Naive thymus-derived CD8-positive, alpha-beta T cell (primary cell): ENCODE measurements at regions not wholly inside any gene's neighbourhood (a gene's known extent, or its start where the extent isn't known, plus 50 kb on each side); places are given as distances from the start of the nearest gene placed in this dataset.
A peak's percentile ranks its signal among the peaks of the same experiment; 100 is the strongest.

ENCODE experiments used
- ATAC-seq, 2 donors: fragments of 150-1000 bp; cut with Tn5 transposase in 1 of 2; sonication (Bioruptor Pico), chemical (Tn5 transposase) in 1 of 2; 1 replicate in 1 of 2; 2 replicates in 1 of 2; pipeline ENCODE4 v1.10.0; 2021; ENCODE audit warnings: mild to moderate bottlenecking in 2 of 2, moderate library complexity in 2 of 2
- POLR2A ChIA-PET: fragments of 350-600 bp; sonication (Branson Sonifier 250); formaldehyde crosslinking; loops from one replicate; lab custom pipeline; 2021; ENCODE audit warnings: antibody characterized with exemption; lab: Charles Lee
- DNase-seq, 10 donors: peaks; one replicate each; pipeline versions ENCODE4 v3.0.0 to v3.0.0-alpha.2; 2020 to 2022
- H3K27ac Mint-ChIP-seq, 10 donors: one replicate each; pipeline ENCODE4 v1.8.0; 2020 to 2022; ENCODE audit warnings: mild to moderate bottlenecking in 10 of 10, mixed read lengths in 10 of 10, moderate library complexity in 4 of 10, inconsistent platforms in 1 of 10
- H3K27me3 Mint-ChIP-seq, 5 donors: one replicate each; pipeline ENCODE4 v1.8.0; 2021 to 2022; ENCODE audit warnings: mixed read lengths in 5 of 5
- H3K36me3 Mint-ChIP-seq, 3 donors: one replicate each; pipeline ENCODE4 v1.8.0; 2020 to 2022; ENCODE audit warnings: mixed read lengths in 3 of 3, mild to moderate bottlenecking in 2 of 3, inconsistent platforms in 1 of 3
- H3K4me1 Mint-ChIP-seq, 4 donors: one replicate each; pipeline ENCODE4 v1.8.0; 2021 to 2022; ENCODE audit warnings: mixed read lengths in 4 of 4
- H3K4me3 Mint-ChIP-seq, 10 donors: one replicate each; pipeline ENCODE4 v1.8.0; 2020 to 2022; ENCODE audit warnings: mild to moderate bottlenecking in 10 of 10, mixed read lengths in 10 of 10, moderate library complexity in 6 of 10, inconsistent platforms in 1 of 10
- H3K9me3 Mint-ChIP-seq, 9 donors: one replicate each; pipeline ENCODE4 v1.8.0; 2020 to 2022; ENCODE audit warnings: mixed read lengths in 9 of 9, mild to moderate bottlenecking in 3 of 9, inconsistent platforms in 1 of 9, moderate library complexity in 1 of 9

DNA sequence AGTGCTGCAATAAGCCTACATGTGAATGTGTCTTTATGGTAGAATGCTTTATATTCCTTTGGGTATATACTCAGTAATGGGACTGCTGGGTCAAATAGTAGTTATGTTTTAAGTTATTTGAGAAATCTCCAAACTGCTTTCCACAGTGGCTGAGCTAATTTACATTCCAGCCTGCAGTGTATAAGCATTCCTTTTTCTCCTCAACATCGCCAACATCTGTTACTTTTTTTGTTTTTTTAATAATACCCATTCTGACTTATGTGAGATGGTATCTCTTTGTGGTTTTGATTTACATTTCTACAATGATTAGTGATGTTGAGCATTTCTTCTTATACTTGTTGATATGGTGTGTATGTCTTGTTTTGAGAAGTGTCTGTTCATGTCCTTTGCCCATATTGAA is 1186.2 kb downstream of the BCL11B start:
- ATAC-seq = no peak
- Mint-ChIP-seq H3K4me1 (peaks cover 5 to 6% (median 5%) of the 10 kb centered on the region in 4 donors), H3K27me3 (no peaks in the 10 kb centered on the region), H3K4me3 (no peak overlapping the region), H3K9me3 (peaks cover 0 to 7% (median 0%) of the 10 kb centered on the region in 9 donors), H3K36me3 (peaks cover 0 to 8% (median 0%) of the 10 kb centered on the region in 3 donors), H3K27ac (peak overlapping the region in 1 of 10 donors; percentile 60)
- POLR2A ChIA-PET = interaction anchor here (1.0 kb wide), 1 partner anchor 483 kb away, joined by 3 read pairs; no protein-coding TSS in a partner anchor
- DNase-seq = no peak

DNA sequence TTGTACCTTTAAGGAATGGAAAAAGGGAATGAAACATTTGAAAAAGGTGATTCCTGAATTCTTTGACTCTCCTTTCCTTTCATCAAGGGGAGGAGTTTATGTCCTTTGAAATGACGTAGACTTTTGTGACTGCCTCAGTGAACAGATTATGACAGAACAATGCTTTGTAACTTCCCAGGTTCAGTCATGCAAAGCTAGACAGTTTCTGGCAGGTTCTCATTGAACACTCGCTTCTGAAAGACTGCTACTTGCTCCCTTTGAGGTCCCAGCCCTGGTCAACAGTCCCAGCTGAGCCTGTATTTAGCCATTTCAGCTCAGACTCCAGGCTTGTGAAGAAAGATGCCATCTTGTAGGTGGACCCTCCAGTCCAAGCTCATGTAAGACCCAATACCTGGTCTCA is 1178.9 kb downstream of the BCL11B start:
- POLR2A ChIA-PET = no interaction called here
- Mint-ChIP-seq H3K27ac (peak overlapping the region in 2 of 10 donors; percentile 22 to 26), H3K36me3 (no peaks in the 10 kb centered on the region), H3K4me3 (no peak overlapping the region), H3K27me3 (no peaks in the 10 kb centered on the region), H3K9me3 (peaks cover 0 to 13% (median 0%) of the 10 kb centered on the region in 9 donors), H3K4me1 (peaks cover 0 to 28% (median 8%) of the 10 kb centered on the region in 4 donors)
- ATAC-seq = no peak
- no peak for DNase-seq

DNA sequence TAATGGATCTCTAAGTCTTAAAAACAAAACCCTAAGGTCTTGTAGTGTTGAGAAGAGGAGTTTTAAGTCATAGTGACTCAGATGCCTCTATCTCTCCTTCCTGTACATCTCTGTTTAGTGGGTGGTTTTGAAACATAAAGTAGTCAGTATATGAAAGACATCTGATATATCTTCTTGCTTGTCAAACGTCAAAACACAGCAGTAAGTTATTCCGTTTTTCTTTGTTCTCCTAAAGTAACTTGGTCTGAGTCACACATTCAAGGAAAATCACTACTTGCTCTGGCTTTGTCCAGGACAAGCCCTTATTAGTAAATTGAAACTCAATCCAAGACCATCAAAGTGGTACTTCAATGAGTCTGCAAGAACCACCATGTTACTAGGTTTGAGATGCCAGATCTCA is 1172.5 kb downstream of the BCL11B start:
- Mint-ChIP-seq H3K27ac (peak overlapping the region in 4 of 10 donors; percentile 6 to 90 (median 23)), H3K36me3 (peaks cover 0 to 2% (median 0%) of the 10 kb centered on the region in 3 donors), H3K4me3 (peak overlapping the region in 5 of 10 donors; percentile 4 to 44 (median 28)), H3K9me3 (peaks cover 0 to 7% (median 2%) of the 10 kb centered on the region in 9 donors), H3K4me1 (peaks cover 21 to 57% (median 36%) of the 10 kb centered on the region in 4 donors), H3K27me3 (no peaks in the 10 kb centered on the region)
- no peak for DNase-seq
- ATAC-seq = peak in 1 of 2 donors; percentile 16
- POLR2A ChIA-PET = no interaction called here

DNA sequence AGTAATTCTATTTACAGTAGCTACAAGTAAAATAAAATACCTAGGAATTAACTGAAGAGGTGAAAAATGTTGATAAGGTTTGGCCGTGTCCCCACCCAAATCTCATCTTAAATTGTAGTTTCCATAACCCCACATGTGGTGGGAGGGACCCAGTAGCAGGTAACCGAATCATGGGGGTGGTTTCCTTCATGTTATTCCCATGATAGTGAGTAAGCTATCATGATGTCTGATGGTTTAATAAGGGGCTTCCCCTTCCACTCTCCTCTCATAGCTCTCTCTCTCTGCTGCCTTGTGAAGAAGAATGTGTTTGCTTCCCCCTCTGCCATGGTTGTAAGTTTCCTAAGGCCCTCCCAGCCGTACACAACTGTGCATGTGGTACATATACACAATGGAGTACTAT is 1170.7 kb downstream of the BCL11B start:
- H3K36me3 Mint-ChIP-seq = peaks cover 0 to 2% (median 0%) of the 10 kb centered on the region in 3 donors
- POLR2A ChIA-PET = no interaction called here

DNA sequence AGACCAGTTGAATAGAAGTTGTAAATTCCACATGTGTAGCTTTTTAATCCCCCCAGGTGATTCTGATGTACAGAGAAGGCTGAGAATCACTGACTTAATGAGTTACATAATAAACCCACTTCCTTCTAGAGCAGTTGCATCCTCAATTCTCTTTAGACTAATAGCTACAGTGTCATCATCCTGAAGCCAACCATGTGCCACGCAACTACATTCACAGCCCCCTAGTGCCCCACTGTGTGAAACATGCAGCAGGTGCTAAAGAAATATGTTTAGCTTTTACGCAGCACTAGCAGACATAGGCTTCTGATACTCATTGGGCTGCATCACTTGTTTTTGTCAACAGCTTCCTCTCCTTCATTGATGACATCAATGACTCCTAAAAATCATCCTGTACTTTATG is 1168.3 kb downstream of the BCL11B start:
- H3K27ac Mint-ChIP-seq = peak overlapping the region; percentile 2 to 92 (median 76)
- POLR2A ChIA-PET = interaction anchor here (0.5 to 1.5 kb wide), 7 partner anchors 9 to 1163 kb away, joined by 3 to 8 read pairs (median 4); no protein-coding TSS in a partner anchor
- ATAC-seq = peak; percentile 95 to 99
- peaks cover 0 to 2% (median 0%) of the 10 kb centered on the region in 3 donors for H3K36me3 Mint-ChIP-seq
- H3K27me3 Mint-ChIP-seq = no peaks in the 10 kb centered on the region
- peaks cover 0 to 7% (median 0%) of the 10 kb centered on the region in 9 donors for H3K9me3 Mint-ChIP-seq
- peak overlapping the region in 3 of 10 donors; percentile 9 to 30 (median 11) for H3K4me3 Mint-ChIP-seq
- H3K4me1 Mint-ChIP-seq = peaks cover 21 to 45% (median 37%) of the 10 kb centered on the region in 4 donors
- DNase-seq = peak; percentile 15 to 85 (median 54)

More for the DNA sequence above, 1170.7 kb downstream of the BCL11B start:
- H3K9me3 Mint-ChIP-seq = peaks cover 0 to 7% (median 0%) of the 10 kb centered on the region in 9 donors
- H3K4me3 Mint-ChIP-seq = peak overlapping the region in 1 of 10 donors; percentile 42
- DNase-seq (no peak), ATAC-seq (no peak)
- H3K27ac Mint-ChIP-seq = peak overlapping the region in 2 of 10 donors; percentile 12 to 75
- no peaks in the 10 kb centered on the region for H3K27me3 Mint-ChIP-seq
- H3K4me1 Mint-ChIP-seq = peaks cover 22 to 56% (median 35%) of the 10 kb centered on the region in 4 donors

DNA sequence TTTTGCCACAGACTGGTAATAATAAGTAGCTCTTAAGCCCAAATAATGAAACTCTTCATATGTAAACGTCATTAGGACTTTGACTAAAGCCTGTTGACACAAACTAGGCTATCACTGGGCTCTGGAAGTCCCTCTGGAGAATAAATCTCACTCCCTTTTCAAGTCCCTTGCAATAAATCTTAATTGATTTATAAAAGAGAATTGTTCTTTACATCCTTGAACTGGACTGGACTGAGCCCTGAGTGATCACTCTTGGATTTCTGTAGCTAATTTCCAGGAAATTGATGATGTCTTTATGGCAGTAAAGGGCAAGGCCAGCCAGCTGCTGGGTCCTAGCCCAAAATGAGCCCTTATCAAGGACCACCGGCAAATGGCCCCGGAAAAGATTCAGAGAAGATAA is 1162.7 kb downstream of the BCL11B start:
- H3K27ac Mint-ChIP-seq = peak overlapping the region in 1 of 10 donors; percentile 22
- no peak overlapping the region for H3K4me3 Mint-ChIP-seq
- H3K9me3 Mint-ChIP-seq = no peaks in the 10 kb centered on the region
- ATAC-seq = no peak
- H3K4me1 Mint-ChIP-seq = peaks cover 3 to 12% (median 9%) of the 10 kb centered on the region in 4 donors
- POLR2A ChIA-PET = no interaction called here
- no peaks in the 10 kb centered on the region for H3K36me3 Mint-ChIP-seq
- no peak for DNase-seq
- no peaks in the 10 kb centered on the region for H3K27me3 Mint-ChIP-seq

DNA sequence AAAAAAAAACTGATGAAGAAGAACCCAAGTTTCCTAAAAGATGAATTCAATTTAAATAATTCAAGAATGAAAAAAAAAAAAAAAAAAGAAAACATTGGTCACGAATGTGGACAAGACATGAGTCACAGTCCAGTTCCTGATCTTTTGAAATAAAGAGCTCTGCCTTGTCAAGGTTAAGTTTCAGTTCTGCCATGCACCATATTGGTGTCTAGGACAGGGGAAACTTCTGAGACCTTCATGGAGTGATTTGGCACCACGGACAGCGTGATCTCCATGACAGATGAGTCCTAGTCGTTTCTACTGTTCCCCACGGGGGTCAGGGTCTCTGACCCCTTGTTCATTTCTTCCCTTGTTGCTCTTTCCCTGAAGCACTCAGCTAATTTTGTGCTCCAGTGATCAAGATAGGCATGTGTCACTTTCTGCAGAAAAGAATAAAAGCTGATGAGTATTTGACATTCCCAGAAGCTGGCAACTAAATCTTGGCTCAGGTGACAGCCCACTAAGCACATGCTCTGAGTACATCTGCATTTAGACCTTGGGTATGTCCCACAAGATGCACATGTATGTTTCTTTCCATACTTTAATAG is 1159.7 kb downstream of the BCL11B start:
- ATAC-seq (no peak), DNase-seq (no peak)
- Mint-ChIP-seq H3K27ac (peak overlapping the region in 1 of 10 donors; percentile 14), H3K4me1 (peaks cover 0 to 9% (median 7%) of the 10 kb centered on the region in 4 donors), H3K27me3 (no peaks in the 10 kb centered on the region), H3K4me3 (no peak overlapping the region), H3K9me3 (no peaks in the 10 kb centered on the region), H3K36me3 (no peaks in the 10 kb centered on the region)
- POLR2A ChIA-PET = interaction anchor here (0.7 kb wide), 5 partner anchors 9 to 260 kb away, joined by 3 to 6 read pairs (median 4); no protein-coding TSS in a partner anchor

DNA sequence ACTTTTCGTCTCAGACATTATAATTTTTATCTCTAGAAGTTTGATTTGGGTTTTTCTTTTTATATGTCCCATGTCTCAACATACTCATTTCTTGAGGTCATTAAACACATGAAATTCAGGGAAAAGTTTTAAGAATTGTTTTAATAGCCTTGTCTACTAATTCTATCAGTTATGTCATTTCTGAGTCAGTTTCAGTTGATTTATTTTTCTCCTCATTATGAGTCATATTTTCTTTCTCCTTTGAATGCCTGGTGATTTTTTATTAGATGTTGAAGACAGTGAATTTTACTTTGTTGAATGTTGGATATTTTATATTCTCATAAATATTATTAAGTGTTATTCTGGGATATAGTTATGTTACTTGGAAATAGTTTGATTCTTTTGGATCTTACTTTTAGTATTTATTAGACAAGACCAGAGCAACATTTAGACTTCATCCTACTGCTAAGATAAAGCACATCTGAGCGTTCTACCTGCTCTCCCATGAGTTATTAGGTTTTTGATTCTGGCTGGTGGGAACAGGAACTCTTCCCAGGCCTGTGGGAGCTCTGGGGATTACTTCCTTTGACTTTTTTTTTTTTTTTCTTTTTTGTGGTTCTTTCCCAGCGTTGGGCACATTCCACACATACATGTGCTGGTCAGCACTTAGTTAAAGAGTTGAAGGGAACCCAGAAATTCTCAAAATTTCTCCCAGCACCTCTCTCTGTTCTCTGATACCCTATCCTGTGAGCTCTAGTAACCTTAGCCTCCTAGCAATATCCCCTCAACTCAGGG is 1157.7 kb downstream of the BCL11B start:
- H3K4me1 Mint-ChIP-seq = peaks cover 0 to 5% (median 3%) of the 10 kb centered on the region in 4 donors
- no peaks in the 10 kb centered on the region for H3K9me3 Mint-ChIP-seq
- H3K27me3 Mint-ChIP-seq = no peaks in the 10 kb centered on the region

DNA sequence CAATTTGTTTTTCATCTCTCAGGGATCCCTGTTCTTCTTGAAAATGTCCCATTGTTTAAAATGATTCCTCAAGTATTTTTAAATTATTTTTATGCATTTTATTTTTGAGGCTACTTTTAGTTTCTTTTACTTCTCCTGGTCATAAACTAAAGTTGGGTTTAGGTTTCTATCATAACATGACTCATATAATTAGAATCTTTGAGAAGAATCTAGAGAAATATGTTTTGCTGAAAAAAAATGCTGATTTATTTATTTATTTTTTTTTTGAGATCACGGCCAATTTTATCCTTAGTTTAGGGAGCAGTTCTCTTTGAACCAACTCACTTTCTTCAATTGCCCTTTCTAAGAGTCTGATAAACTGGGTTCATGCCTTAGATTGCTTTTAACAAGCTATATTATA is 1157.1 kb downstream of the BCL11B start:
- DNase-seq (no peak), ATAC-seq (no peak)
- Mint-ChIP-seq H3K36me3 (no peaks in the 10 kb centered on the region), H3K27ac (peak overlapping the region in 1 of 10 donors; percentile 27), H3K4me3 (no peak overlapping the region), H3K4me1 (peaks cover 0 to 7% (median 3%) of the 10 kb centered on the region in 4 donors), H3K27me3 (no peaks in the 10 kb centered on the region), H3K9me3 (no peaks in the 10 kb centered on the region)
- POLR2A ChIA-PET = no interaction called here

More for the DNA sequence above, 1157.7 kb downstream of the BCL11B start:
- POLR2A ChIA-PET = interaction anchor here (0.7 kb wide), 1 partner anchor 1671 kb away, joined by 3 read pairs; no protein-coding TSS in a partner anchor
- Mint-ChIP-seq H3K4me3 (no peak overlapping the region), H3K27ac (peak overlapping the region in 1 of 10 donors; percentile 27), H3K36me3 (no peaks in the 10 kb centered on the region)
- ATAC-seq (no peak), DNase-seq (no peak)

DNA sequence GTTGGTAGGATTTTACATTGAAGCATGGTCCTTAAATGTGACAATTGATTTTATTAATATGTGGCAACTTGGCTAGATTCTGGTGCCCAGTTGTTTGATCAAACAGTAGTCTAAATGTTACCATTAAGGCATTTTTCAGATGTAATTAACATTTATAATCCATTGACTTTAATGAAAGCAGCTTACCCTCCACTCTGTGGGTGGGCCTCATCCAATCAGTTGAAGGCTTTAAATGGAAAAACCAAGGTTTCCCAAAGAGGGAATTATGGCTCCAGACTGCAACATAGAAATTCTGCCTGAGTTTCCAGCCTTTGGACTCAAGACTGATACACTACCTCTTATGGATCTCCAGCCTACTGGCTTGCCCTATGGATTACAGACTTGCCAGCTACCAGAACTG is 1153.2 kb downstream of the BCL11B start:
- Mint-ChIP-seq H3K4me3 (no peak overlapping the region), H3K36me3 (peaks cover 0 to 2% (median 0%) of the 10 kb centered on the region in 3 donors), H3K4me1 (peaks cover 7 to 23% (median 14%) of the 10 kb centered on the region in 4 donors), H3K27me3 (no peaks in the 10 kb centered on the region), H3K9me3 (peaks cover 0 to 11% (median 0%) of the 10 kb centered on the region in 9 donors), H3K27ac (no peak overlapping the region)
- DNase-seq = no peak
- POLR2A ChIA-PET = interaction anchor here (0.5 to 0.9 kb wide), 2 partner anchors 55 to 141 kb away, joined by 3 read pairs; no protein-coding TSS in a partner anchor
- no peak for ATAC-seq

DNA sequence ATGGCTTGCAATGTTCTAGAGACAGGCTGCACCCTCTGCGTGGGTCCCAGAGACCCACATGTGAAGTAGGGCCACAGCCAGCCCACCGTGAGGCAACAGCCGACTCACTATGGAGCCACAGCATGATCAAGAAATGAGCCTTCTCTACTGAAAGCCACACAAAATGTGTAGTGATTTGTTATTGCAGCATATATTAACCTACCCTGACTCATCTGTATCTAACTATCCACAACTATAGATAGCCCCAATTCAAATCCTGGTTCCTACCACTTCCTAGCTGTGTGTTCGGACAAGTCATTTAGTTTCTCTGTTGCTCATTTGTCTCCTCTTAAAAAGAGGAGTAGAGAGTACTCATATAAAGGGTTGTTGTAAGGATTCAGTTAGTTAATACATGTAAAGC is 1152.3 kb downstream of the BCL11B start:
- POLR2A ChIA-PET = interaction anchor here (1.3 kb wide), 1 partner anchor 12 kb away, joined by 3 read pairs; no protein-coding TSS in a partner anchor
- Mint-ChIP-seq H3K4me1 (peaks cover 7 to 29% (median 12%) of the 10 kb centered on the region in 4 donors), H3K27ac (no peak overlapping the region), H3K4me3 (no peak overlapping the region), H3K27me3 (no peaks in the 10 kb centered on the region), H3K36me3 (peaks cover 0 to 9% (median 0%) of the 10 kb centered on the region in 3 donors), H3K9me3 (peaks cover 0 to 15% (median 2%) of the 10 kb centered on the region in 9 donors)
- DNase-seq = no peak
- ATAC-seq = no peak

DNA sequence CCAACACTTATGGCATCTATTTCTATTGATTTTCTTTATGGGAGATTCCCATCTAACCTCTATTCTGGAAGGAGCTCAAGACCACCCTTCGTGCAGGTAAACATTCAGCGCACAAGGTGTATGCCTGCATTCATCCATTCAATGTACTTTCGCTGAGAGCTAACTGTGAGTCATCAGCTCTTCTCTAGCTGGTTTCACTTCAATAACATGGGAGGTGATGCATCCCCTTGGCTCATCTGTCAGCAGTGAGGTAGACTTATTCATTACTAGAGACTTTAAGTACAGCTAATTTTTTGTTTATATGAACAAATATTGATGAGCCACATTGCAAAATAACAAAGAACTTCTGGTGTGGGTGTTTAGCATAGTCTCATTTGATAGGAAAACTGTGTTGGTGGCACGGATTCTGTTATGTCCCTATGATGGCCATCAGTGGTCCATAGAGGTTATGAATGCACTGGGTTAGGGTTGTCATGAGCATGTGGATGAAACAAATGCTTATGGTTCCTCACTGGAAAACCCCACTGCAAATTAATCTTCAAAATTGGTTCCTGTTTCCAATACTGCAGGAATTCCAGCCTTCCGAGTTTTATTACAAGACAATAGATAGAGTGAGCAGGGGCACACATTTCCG is 1151.0 kb downstream of the BCL11B start:
- Mint-ChIP-seq H3K9me3 (peaks cover 0 to 22% (median 5%) of the 10 kb centered on the region in 9 donors), H3K27me3 (no peaks in the 10 kb centered on the region), H3K4me1 (peaks cover 7 to 29% (median 12%) of the 10 kb centered on the region in 4 donors), H3K36me3 (peaks cover 0 to 18% (median 0%) of the 10 kb centered on the region in 3 donors), H3K4me3 (no peak overlapping the region), H3K27ac (peak overlapping the region in 2 of 10 donors; percentile 31 to 58)
- POLR2A ChIA-PET = interaction anchor here (0.6 to 1.3 kb wide), 2 partner anchors 13 to 1097 kb away, joined by 3 read pairs; no protein-coding TSS in a partner anchor
- DNase-seq (no peak), ATAC-seq (no peak)
